Skeletal muscle tissue (tissue), 3 donors: ENCODE measurements at regions not wholly inside any gene's neighbourhood (a gene's known extent, or its start where the extent isn't known, plus 50 kb on each side); places are given as distances from the start of the nearest gene placed in this dataset.

Experiments used
- H3K27ac ChIP-seq: one replicate; pipeline ENCODE4 v1.7.0; 2013; ENCODE audit warnings: mild to moderate bottlenecking, low read depth, low read length, inconsistent platforms
- H3K27me3 ChIP-seq, 3 donors: one replicate each; pipeline ENCODE4 v1.7.0; 2013; ENCODE audit warnings: low read length in 3 of 3; ENCODE audit not compliant: control insufficient read depth in 3 of 3, insufficient read depth in 3 of 3
- H3K36me3 ChIP-seq, 3 donors: one replicate each; pipeline ENCODE4 v1.7.0; 2013; ENCODE audit warnings: low read length in 3 of 3; ENCODE audit not compliant: control insufficient read depth in 3 of 3, insufficient read depth in 3 of 3
- H3K4me1 ChIP-seq, 3 donors: one replicate each; pipeline ENCODE4 v1.7.0; 2013; ENCODE audit warnings: low read length in 3 of 3, mild to moderate bottlenecking in 3 of 3; ENCODE audit not compliant: control insufficient read depth in 3 of 3, insufficient read depth in 3 of 3
- H3K4me3 ChIP-seq, 3 donors: one replicate each; pipeline ENCODE4 v1.7.0; 2013; ENCODE audit warnings: low read length in 3 of 3
- H3K9ac ChIP-seq, 3 donors: one replicate each; pipeline ENCODE4 v1.7.0; 2013; ENCODE audit warnings: low read length in 3 of 3, mild to moderate bottlenecking in 3 of 3, moderate library complexity in 2 of 3, low read depth in 1 of 3
- H3K9me3 ChIP-seq, 3 donors: one replicate each; pipeline ENCODE4 v1.7.0; 2013; ENCODE audit warnings: low read length in 3 of 3; ENCODE audit not compliant: control insufficient read depth in 3 of 3
- donor health status: Osteomylitis.

- H3K9ac ChIP-seq = no peak overlapping the region
- H3K4me3 ChIP-seq = no peak overlapping the region
- H3K27ac ChIP-seq = no peak overlapping the region
- H3K9me3 ChIP-seq = no peaks in the 10 kb centered on the region
- H3K4me1 ChIP-seq = peaks cover 0 to 2% (median 0%) of the 10 kb centered on the region in 3 donors
- H3K36me3 ChIP-seq = no peaks in the 10 kb centered on the region
- H3K27me3 ChIP-seq = no peaks in the 10 kb centered on the region
These were observed 184.3 kb downstream of the DUSP6 start for GRCh38 chr12:89167986-89168385.

DNA sequence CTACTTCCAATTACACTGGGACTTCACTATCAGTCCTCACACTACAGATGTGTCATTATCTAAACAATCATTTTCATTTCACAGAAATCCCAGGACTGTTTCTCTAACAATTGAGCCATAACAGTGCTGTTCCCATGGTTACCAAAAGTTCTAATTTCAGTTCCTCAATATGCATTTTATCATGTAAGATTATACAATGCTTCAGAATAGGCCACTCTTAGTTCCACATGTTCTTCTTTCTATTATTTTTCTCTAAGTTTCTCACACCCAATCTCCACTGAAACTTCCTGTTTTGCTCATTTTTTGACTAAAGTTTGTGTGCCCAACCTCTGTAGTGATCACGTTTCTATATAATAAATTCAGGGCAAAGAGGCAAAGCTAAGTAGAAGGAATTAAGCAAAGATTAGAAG, 185.8 kb downstream of the DUSP6 start:
- Histone ChIP-seq H3K27ac (peak overlapping the region; percentile 46), H3K9ac (no peak overlapping the region), H3K4me3 (no peak overlapping the region), H3K36me3 (no peaks in the 10 kb centered on the region), H3K9me3 (no peaks in the 10 kb centered on the region), H3K4me1 (peaks cover 0 to 2% (median 0%) of the 10 kb centered on the region in 3 donors), H3K27me3 (no peaks in the 10 kb centered on the region)

DNA sequence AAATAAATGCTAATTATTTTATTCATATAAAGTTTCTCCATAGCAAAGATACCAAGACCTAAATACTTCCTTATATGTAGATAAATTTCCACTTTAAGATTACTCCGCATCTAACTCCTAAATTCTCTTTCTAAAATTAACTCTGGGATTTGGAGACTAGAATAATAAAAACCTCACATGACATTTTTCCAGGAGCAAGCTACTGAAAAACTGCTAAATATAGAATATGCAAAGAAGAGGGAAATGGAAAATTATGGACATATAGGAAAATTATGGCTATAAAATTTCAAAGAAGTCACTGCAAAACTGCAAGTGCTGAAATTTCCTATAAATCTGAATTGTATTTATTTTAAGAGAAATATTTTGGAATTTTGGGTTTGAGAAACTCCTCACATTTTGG, 186.2 kb downstream of the DUSP6 start:
- Histone ChIP-seq H3K4me1 (peaks cover 0 to 2% (median 0%) of the 10 kb centered on the region in 3 donors), H3K9me3 (no peaks in the 10 kb centered on the region), H3K36me3 (no peaks in the 10 kb centered on the region), H3K27me3 (no peaks in the 10 kb centered on the region), H3K27ac (no peak overlapping the region), H3K4me3 (no peak overlapping the region), H3K9ac (no peak overlapping the region)

DNA sequence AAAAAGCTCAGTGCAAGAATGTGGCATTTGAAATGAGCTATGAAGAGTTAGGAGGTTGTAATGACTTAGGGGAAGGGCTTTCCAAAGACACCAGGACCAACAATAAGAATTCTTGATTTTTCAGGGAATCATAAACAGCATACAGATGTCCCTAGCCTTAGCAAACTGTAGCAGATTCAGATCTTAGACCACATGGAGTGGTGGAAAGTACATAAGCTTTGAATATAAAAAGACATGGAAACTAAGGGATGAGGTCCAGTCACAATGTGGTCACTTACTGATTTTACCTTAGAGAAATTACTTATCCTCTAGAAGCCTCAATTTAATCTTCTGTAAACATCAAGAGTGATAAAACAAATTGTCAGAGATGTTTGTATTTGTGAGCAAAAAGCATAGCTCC, 186.6 kb downstream of the DUSP6 start:
- Histone ChIP-seq H3K4me3 (no peak overlapping the region), H3K27me3 (no peaks in the 10 kb centered on the region), H3K4me1 (peaks cover 0 to 2% (median 0%) of the 10 kb centered on the region in 3 donors), H3K9ac (no peak overlapping the region), H3K27ac (no peak overlapping the region), H3K9me3 (no peaks in the 10 kb centered on the region), H3K36me3 (no peaks in the 10 kb centered on the region)

DNA sequence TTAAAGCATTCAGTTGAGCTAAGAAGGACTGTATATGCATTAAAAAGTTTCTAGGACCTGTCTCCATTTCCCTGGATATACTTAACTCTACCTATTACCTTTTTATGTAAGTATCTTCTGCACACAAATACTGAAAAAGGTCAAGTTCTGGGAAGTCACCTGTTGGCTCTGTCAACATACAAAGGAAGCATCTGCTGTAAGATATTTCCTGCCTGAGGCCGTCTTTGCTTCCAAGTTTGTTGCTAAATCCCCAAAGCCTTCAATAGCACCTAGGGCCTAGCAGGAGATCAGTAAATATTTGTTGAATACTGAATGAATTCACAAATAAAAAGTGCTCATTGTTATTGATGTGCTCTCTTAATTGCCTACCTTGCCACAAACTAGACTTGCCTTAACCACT, 188.4 kb downstream of the DUSP6 start:
- H3K4me1 ChIP-seq = peaks cover 0 to 2% (median 0%) of the 10 kb centered on the region in 3 donors
- H3K27me3 ChIP-seq = no peaks in the 10 kb centered on the region
- H3K27ac ChIP-seq = peak overlapping the region; percentile 31
- H3K9me3 ChIP-seq = no peaks in the 10 kb centered on the region
- H3K4me3 ChIP-seq = no peak overlapping the region
- no peaks in the 10 kb centered on the region for H3K36me3 ChIP-seq
- no peak overlapping the region for H3K9ac ChIP-seq

DNA sequence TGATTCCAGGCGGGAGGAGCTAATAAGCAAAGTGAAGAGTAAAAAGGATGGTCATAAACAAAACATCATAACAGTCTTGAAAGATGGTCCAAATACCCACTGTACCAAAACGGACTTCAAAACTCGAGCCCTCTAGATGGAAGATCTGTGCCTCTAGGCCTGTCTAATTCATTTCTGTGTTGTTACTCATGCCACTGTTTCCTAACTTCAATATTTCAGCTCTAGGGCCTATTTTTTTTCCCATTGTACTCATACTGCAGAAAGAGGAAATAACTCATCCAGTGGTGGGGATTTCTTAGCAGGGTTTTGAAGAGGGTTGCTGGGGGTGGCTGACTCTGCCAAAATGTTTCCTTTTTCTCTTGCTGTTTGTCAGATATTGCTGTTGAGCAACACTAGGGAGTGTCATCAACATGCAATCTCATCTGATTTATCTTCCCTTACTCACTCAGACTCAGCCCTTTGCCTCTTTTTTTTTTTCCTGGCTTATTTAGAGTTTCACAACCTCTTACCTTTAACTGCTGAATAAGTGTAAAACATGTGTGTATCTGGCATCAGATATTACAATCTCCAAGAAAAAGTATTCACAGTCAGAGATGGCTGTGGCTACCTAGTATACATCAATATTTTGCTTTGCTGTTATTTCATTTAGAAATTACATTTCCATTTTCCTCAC, 189.6 kb downstream of the DUSP6 start:
- H3K36me3 ChIP-seq = no peaks in the 10 kb centered on the region
- no peak overlapping the region for H3K9ac ChIP-seq
- peaks cover 0 to 2% (median 0%) of the 10 kb centered on the region in 3 donors for H3K4me1 ChIP-seq

DNA sequence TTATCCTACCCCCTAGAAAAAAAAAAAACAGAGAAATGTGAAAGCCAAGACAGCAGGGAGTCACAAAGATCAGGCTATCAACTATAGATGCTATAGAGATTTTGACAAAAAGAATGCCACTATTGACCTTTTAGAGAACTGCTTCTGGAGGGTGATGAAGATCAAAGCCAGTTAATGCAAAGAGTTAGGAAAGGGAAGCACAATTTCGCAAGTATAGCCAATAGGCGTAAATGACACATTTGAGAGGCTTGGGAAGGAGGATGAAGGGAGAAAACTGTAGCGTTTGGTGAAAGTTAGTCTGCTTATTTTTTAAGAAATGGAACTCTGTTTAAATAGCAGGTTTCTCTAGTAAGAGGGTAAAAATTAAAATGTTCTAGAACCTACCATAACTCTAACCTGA, 190.7 kb downstream of the DUSP6 start:
- Histone ChIP-seq H3K9me3 (no peaks in the 10 kb centered on the region), H3K4me3 (no peak overlapping the region), H3K27ac (peak overlapping the region; percentile 48), H3K4me1 (peaks cover 0 to 2% (median 0%) of the 10 kb centered on the region in 3 donors), H3K36me3 (no peaks in the 10 kb centered on the region), H3K9ac (no peak overlapping the region), H3K27me3 (no peaks in the 10 kb centered on the region)

More for the DNA sequence above, 189.6 kb downstream of the DUSP6 start:
- Histone ChIP-seq H3K27me3 (no peaks in the 10 kb centered on the region), H3K27ac (peak overlapping the region; percentile 67), H3K9me3 (no peaks in the 10 kb centered on the region), H3K4me3 (no peak overlapping the region)

DNA sequence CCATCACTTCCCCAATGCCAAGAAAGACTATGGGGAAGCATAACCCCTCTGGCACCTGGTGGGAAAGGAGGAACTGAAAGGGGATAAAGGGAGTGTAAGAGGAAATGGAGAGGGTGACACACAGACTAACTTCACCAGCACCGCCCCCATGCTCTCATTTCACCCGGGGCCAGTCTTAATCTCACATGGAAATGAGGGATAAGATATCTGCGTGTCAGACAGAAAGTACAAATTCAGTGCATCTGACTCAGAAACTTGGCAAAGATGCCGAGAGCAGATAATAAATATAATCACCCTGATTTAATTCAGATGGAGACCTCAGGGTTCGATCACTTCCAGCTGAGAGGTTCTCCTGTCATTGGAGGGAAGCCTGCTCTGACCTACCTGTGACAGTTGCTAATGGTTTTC, 191.6 kb downstream of the DUSP6 start:
- H3K9me3 ChIP-seq = no peaks in the 10 kb centered on the region
- H3K27me3 ChIP-seq = no peaks in the 10 kb centered on the region
- peak overlapping the region; percentile 48 for H3K27ac ChIP-seq
- H3K4me1 ChIP-seq = peaks cover 0 to 2% (median 0%) of the 10 kb centered on the region in 3 donors
- no peak overlapping the region for H3K9ac ChIP-seq
- no peaks in the 10 kb centered on the region for H3K36me3 ChIP-seq
- peak overlapping the region in 1 of 3 donors; percentile 5 for H3K4me3 ChIP-seq

GRCh38 chr12:89157413-89157812, 194.9 kb downstream of the DUSP6 start:
- Histone ChIP-seq H3K9me3 (no peaks in the 10 kb centered on the region), H3K36me3 (no peaks in the 10 kb centered on the region), H3K27me3 (no peaks in the 10 kb centered on the region), H3K27ac (no peak overlapping the region), H3K9ac (no peak overlapping the region), H3K4me3 (no peak overlapping the region), H3K4me1 (no peaks in the 10 kb centered on the region)

GRCh38 chr12:89156862-89157262, 195.4 kb downstream of the DUSP6 start:
- Histone ChIP-seq H3K36me3 (no peaks in the 10 kb centered on the region), H3K9ac (no peak overlapping the region), H3K4me1 (no peaks in the 10 kb centered on the region), H3K4me3 (no peak overlapping the region), H3K27me3 (no peaks in the 10 kb centered on the region), H3K27ac (no peak overlapping the region), H3K9me3 (no peaks in the 10 kb centered on the region)
